Activated CD4-positive, alpha-beta T cell treated with anti-CD3 and anti-CD28 coated beads, Interleukin-2, amount 50 U/mL, for 4 hours (primary cell): ENCODE measurements at regions not wholly inside any gene's neighbourhood (a gene's known extent, or its start where the extent isn't known, plus 50 kb on each side); places are given as distances from the start of the nearest gene placed in this dataset.

Experiments used
- DNase-seq, 2 experiments: peaks; one replicate each; pipeline ENCODE4 v3.0.0-alpha.2; 2020

- no peak for DNase-seq
These were observed 262.9 kb downstream of the IRX2 start for GRCh38 chr5:2488593-2488992.

- DNase-seq: no peak
These were observed 264.2 kb downstream of the IRX2 start for GRCh38 chr5:2487152-2487763.

- no peak for DNase-seq
These were observed 265.1 kb downstream of the IRX2 start for GRCh38 chr5:2486373-2486772.

GRCh38 chr5:2482778-2483177, 268.7 kb downstream of the IRX2 start:
- DNase-seq: no peak

- no peak for DNase-seq
These were observed 270.6 kb downstream of the IRX2 start for GRCh38 chr5:2480871-2481270.

- no peak for DNase-seq
These were observed 275.6 kb downstream of the IRX2 start for GRCh38 chr5:2475902-2476301.

- no peak for DNase-seq
These were observed 278.8 kb downstream of the IRX2 start for GRCh38 chr5:2472670-2473069.

- no peak for DNase-seq
These were observed 280.2 kb downstream of the IRX2 start for GRCh38 chr5:2471152-2471879.

GRCh38 chr5:2466966-2467365, 284.5 kb downstream of the IRX2 start:
- DNase-seq: no peak

GRCh38 chr5:2465383-2465782, 286.1 kb downstream of the IRX2 start:
- DNase-seq: no peak

- no peak for DNase-seq
These were observed 287.3 kb downstream of the IRX2 start for GRCh38 chr5:2464141-2464540.

GRCh38 chr5:2461701-2462691, 289.5 kb downstream of the IRX2 start:
- DNase-seq: no peak

GRCh38 chr5:2460098-2460497, 291.4 kb downstream of the IRX2 start:
- no peak for DNase-seq

- DNase-seq: no peak
These were observed 292.2 kb downstream of the IRX2 start for GRCh38 chr5:2459251-2459650.

- DNase-seq: no peak
These were observed 295.6 kb downstream of the IRX2 start for GRCh38 chr5:2455878-2456277.

- DNase-seq: no peak
These were observed 296.6 kb downstream of the IRX2 start for GRCh38 chr5:2454876-2455275.

GRCh38 chr5:2453781-2454180, 297.7 kb downstream of the IRX2 start:
- no peak for DNase-seq

GRCh38 chr5:2451100-2451499, 300.4 kb downstream of the IRX2 start:
- no peak for DNase-seq

- DNase-seq: no peak
These were observed 308.8 kb downstream of the IRX2 start for GRCh38 chr5:2442496-2443354.

- DNase-seq: no peak
These were observed 309.8 kb downstream of the IRX2 start for GRCh38 chr5:2441495-2442180.

GRCh38 chr5:2439608-2440007, 311.9 kb downstream of the IRX2 start:
- DNase-seq: no peak

GRCh38 chr5:2433086-2433485, 318.4 kb downstream of the IRX2 start:
- DNase-seq: no peak
